HG03159 (cell line): ENCODE measurements at regions not wholly inside any gene's neighbourhood (a gene's known extent, or its start where the extent isn't known, plus 50 kb on each side); places are given as distances from the start of the nearest gene placed in this dataset.
"Not testable (repeated sequence)": the region's sequence is repeated elsewhere in the genome, so short reads cannot be mapped to it uniquely, and the experiment has no call there.

Source experiments
- ATAC-seq: cut with Tn5 transposase; IDR thresholded peaks from one replicate; pipeline ENCODE4 v1.9.1; 2021; ENCODE audit warnings: mild to moderate bottlenecking, moderate library complexity; ENCODE audit not compliant: unreplicated experiment

DNA sequence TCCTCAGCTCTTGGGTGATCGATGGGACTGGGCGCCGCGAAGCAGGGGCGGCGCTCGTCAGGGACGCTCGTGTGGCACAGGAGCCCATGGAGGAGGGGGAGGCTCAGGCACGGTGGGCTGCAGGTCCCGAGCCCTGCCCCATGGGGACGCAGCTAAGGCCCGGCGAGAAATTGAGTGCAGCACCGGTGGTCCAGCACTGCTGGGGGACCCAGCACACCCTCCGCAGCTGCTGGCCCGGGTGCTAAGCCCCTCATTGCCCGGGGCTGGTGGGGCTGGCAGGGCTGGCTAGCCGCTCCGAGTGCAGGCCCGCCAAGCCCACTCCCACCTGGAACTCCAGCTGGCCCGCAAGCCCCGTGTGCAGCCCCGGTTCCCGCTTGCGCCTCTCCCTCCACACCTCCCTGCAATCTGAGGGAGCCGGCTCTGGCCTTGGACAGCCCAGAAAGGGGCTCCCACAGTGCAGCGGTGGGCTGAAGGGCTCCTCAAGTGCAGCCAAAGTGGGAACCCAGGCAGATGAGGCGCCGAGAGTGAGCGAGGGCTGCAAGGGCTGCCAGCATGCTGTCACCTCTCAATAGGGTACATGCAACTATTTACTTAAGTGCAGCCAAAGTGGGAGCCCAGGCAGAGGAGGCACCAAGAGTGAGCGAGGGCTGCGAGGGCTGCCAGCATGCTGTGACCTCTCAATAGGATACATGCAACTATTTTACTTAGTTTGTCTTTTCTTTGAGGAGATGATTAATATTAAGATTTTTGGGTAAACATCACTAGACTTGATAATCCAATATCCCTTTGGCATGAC is 619.8 kb upstream of the IGFBP7 start:
- ATAC-seq = not testable (repeated sequence)

DNA sequence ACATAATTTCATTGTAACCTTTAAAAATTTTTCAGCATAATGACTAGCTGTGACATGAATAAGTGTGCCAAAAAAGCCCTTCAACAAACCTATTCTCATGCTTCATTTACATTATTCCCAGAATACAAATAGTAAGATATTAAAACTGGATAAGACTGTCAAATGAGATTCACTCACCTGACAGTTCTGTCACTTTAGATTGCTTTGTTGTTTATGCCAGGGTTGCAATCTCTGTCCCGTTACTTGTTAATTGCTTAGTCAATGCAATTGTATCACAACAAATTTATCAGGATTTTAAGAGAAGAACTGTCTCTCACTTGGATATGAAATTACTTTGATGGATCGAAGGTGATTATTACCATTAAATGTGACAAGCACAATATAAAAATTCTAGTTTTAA is 616.0 kb upstream of the IGFBP7 start:
- no peak for ATAC-seq

DNA sequence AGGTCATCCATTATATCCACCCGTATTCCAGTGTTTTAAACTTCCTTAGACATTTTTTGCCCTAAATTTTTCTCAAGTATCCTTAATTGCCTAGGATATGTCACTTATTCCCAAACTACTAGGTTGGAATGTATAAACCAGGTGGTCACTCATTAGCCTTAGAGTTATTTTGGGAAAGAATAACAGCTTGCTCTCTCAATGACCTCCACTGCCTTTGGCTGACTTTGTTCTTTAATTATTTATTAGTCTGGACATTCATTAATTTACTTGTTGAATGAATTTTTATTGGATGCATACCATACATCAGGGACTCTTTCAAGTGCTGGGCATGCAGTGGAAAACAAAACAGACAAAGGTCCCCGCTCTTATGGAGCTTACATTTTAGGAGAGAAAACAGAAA is 609.3 kb upstream of the IGFBP7 start:
- ATAC-seq = no peak

GRCh38 chr4:57714313-57714712 is 604.1 kb upstream of the IGFBP7 start:
- not testable (repeated sequence) for ATAC-seq

DNA sequence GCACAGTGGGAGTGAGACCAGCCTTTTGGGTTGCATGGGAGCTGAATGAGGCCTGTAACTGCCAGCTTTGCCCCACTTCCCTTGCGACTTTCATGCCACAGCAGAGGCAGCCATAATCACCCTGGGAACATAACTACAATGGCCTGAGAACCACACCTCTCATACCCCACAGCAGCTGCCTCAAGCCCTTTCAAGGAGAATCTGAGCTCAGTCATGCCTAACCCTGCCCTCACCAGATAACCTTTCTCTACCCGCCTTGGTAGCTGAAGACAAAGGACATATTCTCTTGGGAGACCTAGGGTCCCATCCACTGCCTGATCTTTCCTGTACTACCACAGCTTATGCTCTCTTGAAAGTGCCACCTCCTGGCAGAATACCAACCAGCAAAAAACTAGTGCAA is 599.9 kb upstream of the IGFBP7 start:
- ATAC-seq = no peak

GRCh38 chr4:57691370-57691769 is 581.2 kb upstream of the IGFBP7 start:
- no peak for ATAC-seq

GRCh38 chr4:57689693-57690205 is 579.6 kb upstream of the IGFBP7 start:
- no peak for ATAC-seq

DNA sequence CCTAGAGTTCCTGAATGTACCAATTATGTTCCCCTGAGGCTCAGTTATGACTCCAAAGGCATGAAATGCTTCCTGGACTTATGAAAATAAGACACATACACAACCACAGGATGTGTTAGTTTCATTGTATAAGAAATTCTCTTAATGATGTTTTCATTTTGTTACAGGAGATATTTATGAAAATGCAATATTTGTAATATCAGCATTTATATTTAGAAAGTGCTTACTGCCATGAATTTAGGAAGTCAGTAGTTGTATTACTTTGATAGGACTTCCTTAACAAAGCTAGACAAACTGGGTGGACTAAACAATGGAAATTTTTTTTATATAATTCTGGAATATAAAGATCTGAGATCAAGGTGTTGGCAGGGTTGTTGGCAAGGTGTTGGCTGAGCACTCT is 572.1 kb upstream of the IGFBP7 start:
- no peak for ATAC-seq

DNA sequence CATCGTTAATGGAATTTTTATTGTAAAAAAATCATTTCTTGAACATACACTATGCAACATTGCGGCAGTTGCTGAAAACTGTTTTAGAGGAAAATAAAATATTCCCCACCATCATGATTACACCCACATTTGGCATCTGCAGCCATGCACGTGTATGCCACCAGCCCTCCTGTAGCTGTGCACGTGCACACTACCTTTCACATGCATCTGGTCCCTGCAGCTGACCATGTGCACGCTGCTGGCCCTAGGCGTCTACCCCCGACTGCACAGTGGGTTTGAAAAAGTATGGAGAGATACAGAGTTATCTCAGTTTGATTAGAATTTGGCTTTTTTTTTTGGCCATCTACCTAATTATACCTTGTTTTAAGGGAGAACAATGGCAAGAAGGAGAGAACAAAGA is 569.8 kb upstream of the IGFBP7 start:
- ATAC-seq = no peak

DNA sequence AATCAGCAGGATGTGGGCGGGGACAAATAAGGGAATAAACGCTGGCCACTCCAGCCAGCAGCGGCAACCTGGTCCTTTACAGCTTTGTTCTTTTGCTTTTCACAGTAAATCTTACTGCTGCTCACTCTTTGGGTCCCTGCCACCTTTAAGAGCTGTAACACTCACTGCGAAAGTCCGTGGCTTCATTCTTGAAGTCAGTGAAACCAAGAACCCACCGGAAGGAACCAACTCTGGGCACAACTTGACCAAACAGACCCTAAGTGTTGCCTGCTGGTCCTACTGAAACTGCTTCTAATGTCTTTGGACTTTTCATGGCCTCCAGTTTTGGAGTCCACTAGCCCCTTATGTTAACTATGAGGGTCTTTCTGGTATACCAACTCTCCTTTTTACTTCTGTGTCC is 566.2 kb upstream of the IGFBP7 start:
- ATAC-seq = no peak

DNA sequence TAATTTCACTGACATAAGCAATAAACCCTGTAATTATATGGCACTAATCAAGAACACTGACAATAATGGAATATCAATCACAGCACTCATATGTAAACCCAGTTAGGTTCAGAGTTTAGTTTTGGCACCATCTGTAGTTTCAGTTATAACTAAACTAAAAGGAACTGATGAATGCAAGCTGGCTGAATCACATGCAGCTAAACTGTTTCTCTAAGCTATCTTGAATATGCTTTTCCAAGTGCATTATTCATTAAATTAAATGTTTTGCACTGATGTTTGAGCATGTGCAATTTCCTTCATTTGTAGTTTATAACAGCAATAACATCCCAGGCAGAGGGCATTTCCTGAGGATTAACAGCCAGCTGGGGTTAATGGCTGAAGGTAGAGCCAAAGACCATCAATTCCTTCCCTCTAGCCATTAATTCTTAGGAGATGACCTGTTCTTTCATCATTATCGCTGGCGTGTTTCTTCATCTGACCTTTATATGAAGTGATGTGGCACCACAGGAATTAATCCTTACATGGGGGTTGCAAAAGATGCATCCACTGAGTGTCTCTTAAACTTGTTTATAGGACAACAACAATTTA is 562.8 kb upstream of the IGFBP7 start:
- ATAC-seq = no peak

- no peak for ATAC-seq
These were observed 558.4 kb upstream of the IGFBP7 start for GRCh38 chr4:57668621-57669020.

GRCh38 chr4:57665806-57666205 is 555.6 kb upstream of the IGFBP7 start:
- ATAC-seq = no peak

- no peak for ATAC-seq
These were observed 551.4 kb upstream of the IGFBP7 start for GRCh38 chr4:57661517-57662090.

DNA sequence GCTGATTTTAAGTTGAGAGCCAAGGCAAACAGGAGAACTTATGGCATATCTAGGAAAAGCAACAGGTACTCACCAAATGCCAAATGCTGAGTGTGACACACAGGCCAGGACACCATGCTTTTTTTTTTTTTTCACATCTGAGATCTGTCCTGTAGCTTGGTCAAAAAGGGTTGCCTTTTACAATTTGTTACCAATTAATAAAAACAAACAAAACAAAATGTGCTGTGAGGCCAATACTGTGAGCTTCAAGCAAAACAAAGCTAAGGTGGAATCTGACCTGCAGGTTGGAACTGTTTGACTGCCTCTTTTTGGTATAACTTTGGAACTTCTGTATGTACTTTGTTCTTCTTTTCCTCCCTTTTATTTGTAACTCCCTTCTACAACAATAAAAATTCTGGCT is 548.5 kb upstream of the IGFBP7 start:
- no peak for ATAC-seq

GRCh38 chr4:57658188-57658587 is 548.0 kb upstream of the IGFBP7 start:
- ATAC-seq = no peak

GRCh38 chr4:57655342-57655741 is 545.2 kb upstream of the IGFBP7 start:
- no peak for ATAC-seq

GRCh38 chr4:57652779-57653178 is 542.6 kb upstream of the IGFBP7 start:
- no peak for ATAC-seq

DNA sequence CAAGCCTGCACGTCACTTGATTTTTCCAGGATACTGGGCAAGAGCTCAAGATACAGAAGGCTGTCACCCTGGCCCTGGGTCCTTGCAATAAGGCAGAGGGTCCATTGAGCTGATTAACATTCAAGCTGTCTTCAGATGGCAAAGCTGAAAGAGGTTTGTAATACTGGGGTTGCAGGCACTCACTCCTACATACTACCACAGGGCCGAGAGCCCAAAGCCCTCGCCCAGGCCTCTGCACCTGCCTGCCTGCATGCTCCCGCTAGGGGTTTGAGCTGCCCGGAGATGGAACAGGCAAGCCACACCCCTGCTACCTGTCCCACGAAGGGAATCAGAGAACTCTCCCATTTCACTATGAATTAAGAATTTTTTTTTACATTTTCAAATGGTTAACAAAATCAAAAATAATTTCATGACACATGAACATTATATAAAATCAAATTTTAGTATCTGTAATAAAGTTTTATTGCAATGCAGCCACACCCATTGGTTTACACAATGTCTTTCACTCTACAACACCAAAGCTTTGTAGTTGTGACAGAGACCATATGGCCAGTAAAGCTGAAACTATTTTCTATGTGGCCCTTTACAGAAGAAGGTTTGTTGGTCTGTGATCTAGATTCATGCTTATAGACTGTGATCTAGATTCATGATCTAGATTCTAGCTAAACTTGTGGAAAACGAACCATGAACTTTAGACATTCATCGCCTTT is 530.4 kb upstream of the IGFBP7 start:
- no peak for ATAC-seq

- ATAC-seq = no peak
These were observed 529.6 kb upstream of the IGFBP7 start for GRCh38 chr4:57639561-57640382.

DNA sequence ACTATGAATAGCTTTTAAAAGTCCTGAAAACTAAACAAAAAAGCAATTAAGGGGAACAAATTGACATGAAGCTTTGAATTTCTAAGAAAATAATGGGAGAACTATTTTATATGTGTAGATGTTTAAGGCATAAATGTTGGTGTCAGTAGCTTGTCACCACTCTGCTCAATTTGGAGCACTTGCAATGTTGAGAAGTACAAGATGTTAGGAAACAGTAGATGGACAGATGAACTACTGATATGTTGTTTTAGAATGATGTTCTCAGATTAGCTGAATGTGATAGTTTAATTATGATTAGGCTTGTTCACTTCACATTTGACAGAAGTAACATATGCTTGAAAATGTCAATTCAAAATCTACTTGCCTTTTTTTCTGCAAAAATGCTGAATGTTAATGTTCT is 525.7 kb upstream of the IGFBP7 start:
- no peak for ATAC-seq
